Dedifferentiated amniotic fluid mesenchymal stem cell (primary cell): ENCODE measurements at regions not wholly inside any gene's neighbourhood (a gene's known extent, or its start where the extent isn't known, plus 50 kb on each side); places are given as distances from the start of the nearest gene placed in this dataset.

Experiments
- DNase-seq: peaks from one replicate; pipeline ENCODE4 v3.0.0-alpha.2; 2016; ENCODE audit errors: extremely low spot score

DNA sequence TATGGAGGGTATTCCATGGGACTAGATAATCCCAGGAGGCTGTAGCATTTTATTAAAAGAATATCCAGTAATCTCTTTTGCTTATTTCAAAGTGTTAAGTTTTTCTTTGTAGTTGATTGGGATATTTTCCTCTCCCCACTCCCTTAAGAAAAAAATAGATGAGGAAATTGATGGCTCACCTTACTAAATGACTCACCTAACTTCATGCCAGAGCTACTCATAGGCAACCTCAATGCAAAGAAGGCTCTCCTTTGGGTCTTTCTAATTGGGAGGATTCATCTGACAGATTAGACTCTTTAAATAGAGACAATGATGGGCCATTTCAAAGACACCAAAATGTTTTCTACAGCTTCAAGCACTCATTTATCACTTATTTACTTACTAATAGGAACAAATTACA, 528.5 kb upstream of the BTBD3 start:
- no peak for DNase-seq

DNA sequence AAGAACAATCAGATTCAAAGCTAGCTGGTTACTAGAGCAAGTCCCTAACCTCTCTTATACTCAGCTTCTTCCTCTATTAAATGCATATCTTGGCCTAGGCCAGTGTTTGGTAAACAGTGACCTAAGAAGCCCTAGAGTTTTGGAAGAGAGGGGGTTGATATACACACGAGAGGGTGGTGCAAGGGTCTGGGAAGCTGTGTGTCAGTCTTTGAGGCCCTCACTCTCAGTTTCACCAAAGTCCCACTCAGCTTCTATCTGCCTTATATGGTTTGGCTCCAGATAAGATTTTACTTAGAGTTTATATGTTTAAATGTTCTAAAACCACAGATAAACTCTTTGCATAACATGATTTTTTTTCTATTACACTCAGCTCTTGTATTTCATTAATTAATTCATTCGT, 526.1 kb upstream of the BTBD3 start:
- DNase-seq, result no peak

DNA sequence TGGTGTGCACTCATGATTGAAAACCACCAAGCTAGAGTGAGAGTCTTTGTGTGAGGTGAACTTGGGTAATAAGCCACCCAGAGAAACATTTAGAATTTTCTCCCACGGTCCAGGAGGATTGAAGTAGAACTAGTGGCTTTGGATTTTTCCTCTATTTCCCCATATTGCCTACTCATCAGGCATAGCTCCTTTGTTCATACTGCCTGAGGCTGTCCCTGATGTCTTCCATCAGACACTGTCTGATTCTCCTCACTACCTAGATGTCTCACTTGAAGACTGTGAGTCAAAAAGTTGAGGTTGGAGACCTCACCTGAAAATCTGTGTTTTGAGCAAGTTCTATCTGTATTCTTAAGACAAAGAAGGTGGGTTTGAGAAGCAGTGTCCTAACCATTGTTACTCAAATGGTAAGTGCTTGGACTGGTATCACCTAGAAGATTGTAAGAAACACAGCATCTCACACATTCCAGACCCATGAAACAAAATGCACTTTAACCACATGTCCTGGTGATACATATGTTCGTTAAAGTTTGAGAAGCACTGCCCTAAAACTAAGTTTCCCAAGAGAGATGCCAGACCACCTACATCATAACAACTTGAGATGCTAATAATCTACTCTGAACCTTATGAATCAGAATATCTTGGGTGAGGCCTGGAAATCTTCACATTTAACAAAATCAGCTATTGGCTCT, 523.4 kb upstream of the BTBD3 start:
- no peak for DNase-seq

DNA sequence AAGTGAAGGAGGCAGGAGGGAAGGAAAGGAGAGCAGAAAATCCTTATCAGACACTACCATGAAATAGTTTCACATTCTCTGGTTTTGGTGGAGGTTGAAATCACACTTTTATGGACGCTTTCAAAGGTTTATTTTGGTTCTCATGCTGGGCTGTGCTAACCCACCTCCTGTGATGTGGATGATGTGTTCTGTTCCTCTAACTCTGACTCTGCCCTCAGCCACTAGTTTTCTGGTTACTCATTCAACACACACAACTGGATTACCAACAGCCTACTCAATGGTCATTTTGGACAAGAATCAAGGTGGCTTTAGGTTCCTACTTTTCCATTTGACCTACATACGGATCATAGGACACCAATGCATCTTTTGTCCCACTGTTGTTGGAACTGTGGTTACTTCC, 522.1 kb upstream of the BTBD3 start:
- no peak for DNase-seq

DNA sequence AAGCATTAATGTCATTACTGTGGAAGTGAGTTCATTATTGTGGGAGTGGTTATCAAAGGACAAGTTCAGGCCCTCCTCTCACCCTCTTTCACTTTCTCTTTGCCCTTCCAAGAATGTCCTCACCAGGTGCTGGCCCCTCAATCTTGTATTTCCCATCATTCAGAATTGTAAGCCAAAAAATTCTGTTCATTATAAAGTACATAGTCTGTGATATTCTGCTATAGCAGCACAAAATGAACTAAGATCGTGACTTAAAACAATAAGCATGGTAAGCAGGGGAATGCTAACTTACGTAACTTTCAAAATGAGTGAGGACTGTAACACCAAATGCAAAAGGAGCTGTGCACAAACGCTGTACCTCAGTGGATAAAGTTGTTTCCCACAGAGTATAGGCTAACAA, 515.7 kb upstream of the BTBD3 start:
- no peak for DNase-seq

DNA sequence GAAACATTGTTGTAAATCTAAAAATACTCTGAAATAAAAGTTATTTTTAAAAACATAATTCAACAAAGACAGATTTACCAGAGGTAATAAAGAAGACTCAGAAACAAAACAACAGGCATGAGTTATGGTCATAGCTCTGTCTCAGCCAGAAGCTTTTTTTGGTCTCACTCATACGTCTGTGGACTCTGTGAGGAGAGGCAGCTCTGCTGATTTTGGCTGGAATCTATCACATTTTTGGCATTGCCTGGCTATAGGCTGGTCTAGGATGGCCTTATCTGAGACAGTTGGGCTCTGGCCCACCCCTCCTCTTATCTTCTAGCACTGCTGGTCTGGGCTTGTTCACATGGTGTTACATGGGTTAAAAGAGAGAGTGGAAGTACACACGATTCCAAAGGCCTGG, 514.0 kb upstream of the BTBD3 start:
- no peak for DNase-seq

DNA sequence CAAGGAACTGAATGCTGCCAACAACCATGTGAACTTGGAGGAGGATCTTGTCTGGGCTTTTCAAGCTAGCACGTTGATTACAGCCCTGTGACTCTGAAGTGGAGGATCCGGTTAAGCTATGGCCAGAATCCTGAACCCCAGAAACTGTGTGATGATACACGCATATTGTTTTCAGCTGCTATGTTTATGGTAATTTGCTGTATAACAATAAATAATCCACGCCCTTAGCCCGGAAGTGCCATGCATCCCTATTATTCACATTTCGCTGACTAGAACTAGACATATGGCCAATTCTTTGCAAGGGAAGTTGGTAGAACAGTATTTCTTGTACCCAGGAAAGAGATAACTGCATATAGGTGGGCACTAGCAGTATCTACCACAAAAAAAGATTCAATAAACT, 510.8 kb upstream of the BTBD3 start:
- DNase-seq, result no peak

DNA sequence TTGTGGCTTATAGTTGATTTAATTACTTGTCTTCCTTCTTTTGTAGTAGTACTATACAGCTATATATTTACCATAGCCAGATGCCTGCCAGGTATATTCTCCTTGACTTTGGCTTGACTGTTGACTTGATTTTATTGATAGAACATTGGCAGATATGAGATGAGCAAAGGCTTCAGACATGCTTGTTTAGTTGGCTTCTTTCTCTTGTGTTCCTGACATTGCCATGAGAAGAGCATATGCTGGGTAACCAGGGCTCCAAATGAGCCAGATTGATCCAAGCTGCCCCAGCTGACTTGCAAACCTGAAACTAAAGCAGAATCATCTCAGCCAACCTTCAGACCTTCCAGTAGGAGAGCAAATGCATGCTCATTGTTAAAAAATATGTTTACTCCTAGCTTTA, 508.1 kb upstream of the BTBD3 start:
- no peak for DNase-seq

DNA sequence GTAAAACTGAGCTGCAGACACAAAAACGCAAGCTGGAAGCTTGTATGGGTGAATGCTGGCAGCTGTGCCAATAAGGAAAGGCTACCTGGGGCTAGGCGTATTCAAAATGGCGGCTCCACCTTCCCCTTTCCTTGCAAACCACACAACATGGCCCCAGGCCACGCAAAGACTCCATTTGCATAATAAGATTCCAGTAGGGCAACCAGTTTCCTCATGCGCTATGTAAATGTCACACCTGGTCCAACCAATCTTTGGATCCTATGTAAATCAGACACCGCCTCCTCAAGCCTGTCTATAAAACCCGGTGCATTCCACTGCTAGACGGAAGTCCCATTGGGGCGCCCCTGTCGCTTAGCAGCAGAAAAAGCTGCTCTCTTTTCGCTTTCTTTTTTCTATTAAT, 505.9 kb upstream of the BTBD3 start:
- no peak for DNase-seq

DNA sequence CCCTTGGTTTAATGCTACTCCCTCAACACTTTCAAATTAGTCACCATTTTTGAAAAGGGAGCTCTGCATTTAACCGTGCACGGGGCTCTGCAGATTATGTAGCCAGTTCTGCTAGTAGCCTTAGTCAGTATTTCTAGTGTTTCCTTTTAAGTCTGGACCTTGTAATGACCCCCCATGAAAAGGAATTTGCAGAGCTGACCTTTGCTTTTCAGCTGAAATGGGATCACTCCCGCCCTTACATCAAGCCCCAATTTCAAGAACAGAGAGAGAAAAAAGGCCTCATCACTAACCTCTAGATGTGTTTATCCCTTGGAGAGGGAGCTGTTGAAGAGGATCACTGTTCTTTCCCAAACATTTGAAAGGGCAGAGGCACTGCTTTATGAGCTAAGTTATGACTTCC, 490.7 kb upstream of the BTBD3 start:
- no peak for DNase-seq

DNA sequence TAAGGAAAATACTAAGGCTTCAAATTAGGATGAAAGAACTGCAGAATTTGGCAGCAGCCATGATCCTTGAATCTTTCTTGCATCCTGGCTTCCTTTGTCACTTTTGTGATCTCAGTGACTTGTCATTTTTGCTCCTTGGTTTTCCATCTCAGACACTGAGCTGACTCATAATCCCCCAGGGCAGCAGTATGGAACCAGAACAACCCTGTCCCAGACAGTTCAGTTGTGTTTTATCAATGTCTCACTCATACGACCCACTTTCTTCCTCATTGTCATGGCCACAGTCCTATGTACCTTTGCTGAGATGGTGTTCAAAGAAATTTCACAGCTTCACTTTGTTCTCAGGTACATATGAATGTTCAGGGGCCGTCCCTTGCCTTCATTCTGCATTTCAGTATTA, 488.5 kb upstream of the BTBD3 start:
- no peak for DNase-seq

DNA sequence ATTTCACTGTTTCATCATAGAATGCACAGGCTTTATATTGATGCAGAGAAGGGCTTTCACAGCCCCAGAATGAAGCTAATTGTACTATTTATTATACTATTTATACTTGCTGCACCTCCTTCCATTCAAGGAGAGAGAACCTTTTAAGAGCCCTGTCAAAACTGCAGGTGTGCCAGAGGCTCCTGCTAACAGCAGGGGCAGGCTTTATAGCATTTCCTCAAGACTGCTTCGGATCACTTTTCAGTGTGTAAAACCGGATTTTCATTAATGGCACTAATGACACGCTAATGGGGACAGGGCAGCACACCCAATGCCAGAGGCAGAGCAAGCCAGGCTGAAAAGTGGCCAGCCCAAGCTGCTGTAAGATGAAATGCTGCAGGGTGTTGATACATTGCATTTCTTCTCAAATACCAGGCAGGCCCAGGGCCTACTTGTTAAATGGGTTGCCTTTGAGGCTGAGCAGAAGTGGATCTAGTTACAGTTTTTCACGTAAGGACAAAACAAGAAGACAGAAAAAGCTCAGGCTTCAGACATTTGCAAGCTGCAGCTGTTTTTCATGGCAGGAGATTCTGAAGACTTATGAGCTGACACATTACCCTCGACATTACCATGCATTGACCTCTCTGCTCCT, 487.7 kb upstream of the BTBD3 start:
- DNase-seq, result no peak

DNA sequence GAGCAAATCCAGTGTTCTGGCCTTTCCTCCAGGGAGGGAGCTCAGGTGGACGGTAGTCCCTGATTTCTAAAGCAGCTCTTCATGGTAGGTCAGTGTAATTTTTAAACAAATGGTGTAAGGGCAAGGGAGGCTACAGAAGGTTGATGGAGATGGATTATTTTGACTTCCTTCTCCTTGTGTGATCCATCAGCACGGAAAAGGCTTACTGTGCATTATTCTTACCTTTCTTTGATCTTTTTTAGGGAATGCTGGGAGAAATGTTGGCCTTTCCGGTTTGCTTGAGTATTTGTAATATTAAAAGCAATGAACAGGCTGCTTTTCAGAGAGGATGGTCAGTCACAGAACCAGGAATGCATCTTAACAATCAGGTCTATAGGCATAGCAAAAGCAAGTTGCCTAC, 487.0 kb upstream of the BTBD3 start:
- DNase-seq, result no peak

DNA sequence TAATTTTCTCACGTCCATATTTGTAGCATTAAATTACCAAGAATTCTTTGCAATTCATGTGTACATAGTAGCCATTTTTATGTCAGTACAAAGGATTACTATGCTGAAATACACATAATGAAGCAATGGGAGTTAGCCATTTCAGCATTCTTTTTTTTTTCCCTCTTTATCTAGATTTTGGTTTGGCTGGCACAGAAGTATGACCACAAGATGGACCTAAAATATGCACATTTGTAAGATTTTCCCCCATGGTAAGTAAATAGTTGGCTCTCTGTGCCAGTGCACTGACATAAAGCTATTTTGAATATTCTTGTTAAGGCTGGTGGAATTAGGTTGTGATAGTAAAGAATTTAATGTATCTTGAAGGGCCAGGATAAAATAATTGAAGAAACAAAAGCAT, 486.1 kb upstream of the BTBD3 start:
- DNase-seq, result peak; percentile 69

DNA sequence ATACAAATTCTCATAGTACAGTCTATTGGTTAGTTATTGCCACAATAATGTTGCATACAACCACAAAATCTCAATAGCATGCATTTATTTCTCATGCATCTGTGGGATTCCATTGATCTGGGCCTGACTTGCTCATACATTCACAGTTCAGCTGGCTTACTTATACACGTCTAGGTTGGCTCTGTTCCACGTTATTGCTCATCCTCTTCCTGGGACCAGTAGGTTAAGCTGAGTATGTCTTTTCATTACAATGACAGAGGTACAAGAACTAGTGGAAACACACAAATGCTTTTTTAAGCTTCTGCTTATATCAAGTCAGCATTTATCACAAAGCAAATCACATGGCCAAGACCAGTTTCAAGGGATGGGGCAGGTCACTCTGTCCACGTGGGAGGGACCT, 485.3 kb upstream of the BTBD3 start:
- DNase-seq, result no peak

DNA sequence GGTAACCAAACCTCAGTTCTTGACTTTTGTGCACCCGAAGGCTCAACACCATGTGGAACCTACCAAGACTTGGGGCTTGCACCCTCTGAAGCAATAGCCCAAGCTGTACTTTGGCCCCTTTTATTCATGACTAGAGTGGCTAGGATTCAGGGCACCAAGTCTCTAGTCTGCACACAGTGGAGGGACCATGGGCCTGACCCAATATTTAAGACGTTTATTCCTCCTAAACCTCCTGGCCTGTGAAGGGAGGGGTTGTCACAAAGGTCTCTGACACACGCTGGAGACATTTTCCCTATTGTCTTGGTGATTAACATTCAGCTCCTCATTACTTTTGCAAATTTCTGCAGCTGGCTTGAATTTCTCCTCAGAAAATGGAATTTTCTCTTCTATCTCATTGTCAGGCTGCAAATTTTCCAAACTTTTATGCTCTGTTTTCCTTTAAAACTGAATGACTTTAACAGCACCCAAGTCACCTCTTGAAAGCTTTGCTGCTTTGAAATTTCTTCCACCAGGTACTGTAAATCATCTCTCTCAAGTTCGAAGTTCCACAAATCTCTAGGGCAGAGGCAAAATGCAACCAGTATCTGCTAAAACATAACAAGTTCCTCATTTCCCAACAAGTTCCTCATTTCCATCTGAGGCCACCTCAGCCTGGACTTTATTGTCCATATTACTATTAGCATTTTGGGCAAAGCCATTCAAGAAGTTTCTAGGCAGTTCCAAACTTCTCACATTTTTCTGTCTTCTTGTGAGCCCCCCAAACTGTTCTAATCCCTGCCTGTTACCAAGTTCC, 481.4 kb upstream of the BTBD3 start:
- no peak for DNase-seq

DNA sequence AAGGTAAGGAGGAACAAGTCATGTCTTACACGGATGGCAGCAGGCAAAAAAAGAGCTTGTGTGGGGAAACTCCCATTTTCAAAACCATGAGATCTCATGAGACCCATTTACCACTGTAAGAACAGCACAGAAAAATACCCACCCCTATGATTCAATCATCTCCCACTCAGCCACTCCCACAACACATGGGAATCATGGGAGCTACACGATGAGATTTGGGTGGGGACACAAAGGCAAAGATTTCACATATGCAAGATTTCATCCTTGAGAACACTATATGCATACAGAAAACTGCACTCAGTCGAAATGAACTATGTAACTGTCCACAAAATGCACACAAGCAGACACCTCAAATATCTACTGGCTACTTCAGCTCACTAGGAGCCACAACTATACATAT, 480.6 kb upstream of the BTBD3 start:
- DNase-seq, result no peak

DNA sequence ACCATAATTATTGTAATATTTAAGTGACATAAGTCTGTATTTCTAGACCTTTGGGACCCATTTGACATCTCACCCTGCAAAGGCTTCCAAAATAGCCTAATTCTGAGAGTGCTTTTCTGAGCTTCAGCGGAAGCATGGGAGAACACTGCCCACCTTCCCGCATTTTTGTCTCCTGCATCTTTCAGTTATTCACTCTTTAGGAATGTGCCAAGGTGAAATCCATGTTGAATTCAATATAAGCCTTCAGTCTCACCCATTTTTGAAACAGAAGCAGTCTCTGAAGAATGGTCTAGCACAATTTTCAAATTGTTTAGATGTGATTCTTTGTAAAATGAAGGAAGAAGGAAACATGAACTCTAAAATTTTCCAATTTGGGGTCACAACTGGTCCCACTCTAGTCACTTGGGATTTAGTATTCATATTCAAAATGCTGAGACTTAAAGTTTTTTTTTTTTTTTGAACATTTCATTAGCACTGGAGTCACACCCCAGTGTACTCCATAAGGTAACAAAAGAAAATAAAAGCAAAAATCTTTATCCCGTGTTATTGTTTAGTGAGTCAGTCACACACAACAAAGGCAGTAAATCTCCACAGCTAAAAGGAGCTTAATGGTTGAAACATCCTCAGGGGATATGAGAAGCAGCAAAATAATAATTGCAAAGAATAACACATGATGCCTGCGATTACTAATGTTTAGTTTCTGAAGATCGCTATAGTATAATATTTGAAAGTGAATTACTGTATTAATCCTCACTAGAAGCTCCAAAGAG, 479.9 kb upstream of the BTBD3 start:
- DNase-seq, result no peak

DNA sequence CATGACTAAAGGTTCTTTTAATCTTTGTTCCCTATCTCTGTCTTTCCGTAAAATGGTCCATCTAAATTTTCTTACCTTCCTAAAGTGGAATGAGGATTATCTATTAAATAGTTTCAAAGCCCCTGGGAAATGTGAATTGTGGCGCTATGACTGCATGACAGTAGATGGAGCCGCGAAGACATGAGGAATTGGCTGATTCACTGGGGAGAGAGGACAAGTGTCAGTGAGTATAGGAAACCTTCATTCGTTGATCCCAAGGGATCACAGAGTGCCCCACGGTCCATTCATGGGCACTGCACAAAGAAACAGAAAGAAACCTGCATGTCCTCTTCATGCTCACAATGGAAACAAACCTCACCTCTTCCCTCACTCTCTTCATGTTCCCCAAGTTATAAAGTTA, 479.3 kb upstream of the BTBD3 start:
- DNase-seq, result no peak

DNA sequence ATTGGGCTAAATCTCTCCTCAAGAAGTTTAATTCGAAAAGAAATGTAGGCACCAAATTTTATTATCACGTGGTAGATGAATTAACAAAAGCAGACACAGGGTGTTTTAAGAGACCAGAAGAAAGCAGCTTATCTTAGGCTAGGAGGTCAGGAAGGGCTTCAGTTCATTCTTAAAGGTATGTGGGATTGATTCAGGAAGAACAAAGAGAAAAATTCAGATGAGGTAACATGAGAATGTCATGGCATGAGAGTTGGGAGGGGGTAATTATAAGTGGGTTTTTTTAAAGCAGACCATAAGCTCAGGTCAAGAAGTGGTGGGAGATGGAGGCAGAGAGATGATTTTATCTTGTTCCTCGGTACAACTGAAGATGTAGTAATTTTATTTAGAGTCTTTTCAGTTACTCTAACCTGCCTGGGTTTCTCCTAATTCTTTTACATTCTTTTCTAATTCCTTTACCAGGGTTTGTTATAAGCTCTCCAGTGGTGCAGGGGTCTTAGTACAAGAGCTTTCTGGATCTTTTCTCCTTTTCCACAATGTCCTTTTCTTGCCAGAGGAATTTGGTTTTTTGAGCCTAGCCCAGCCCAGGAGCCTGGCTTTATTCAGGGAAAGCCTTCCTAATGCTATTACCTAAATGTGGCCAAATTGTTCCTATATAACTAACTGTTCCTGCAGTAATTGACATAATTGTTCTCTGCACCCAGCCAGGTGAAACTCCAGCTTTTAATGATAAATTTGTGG, 474.1 kb upstream of the BTBD3 start:
- no peak for DNase-seq

DNA sequence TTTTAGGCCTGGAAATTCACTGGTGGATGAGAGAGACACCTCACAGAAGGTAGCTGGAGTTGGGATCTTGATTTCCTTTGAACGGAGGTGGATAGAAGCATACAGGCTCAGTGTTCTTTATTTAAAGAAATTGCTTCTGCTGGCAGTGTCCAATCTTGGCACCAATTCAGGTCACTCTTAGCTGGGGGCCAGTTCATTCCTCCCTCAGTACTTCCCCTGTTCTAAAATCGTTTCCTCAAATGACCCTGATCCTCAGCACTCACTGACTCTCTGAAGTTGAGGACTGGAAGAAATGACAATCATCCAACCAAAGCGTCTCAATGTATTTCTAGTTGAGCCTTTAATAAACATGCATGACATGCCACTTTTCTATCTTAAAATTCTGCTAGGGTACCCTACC, 472.5 kb upstream of the BTBD3 start:
- no peak for DNase-seq

DNA sequence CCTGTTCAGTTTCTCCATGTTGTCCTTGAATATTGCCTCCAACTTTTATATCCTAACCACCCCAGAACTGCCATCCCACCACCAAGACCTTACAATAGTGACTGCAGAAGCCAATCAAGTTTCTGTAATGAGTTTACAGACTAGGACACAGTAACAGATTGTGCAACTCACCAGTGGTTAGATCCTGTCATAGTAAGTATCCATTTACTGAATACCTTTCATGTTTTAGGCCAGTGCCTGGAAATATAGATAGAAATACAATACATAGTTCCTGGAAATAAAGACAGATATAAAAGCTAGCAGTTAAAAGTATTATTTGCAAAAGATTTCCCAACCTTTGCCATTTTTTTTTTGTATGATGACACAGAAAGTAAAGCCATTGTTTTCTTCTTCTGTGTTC, 471.8 kb upstream of the BTBD3 start:
- no peak for DNase-seq
